ENCODE measurements at regions not wholly inside any gene's neighbourhood (a gene's known extent, or its start where the extent isn't known, plus 50 kb on each side); places are given as distances from the start of the nearest gene placed in this dataset.
A peak's percentile ranks its signal among the peaks of the same experiment; 100 is the strongest.
"Not testable (repeated sequence)": the region's sequence is repeated elsewhere in the genome, so short reads cannot be mapped to it uniquely, and the experiment has no call there.

DNA sequence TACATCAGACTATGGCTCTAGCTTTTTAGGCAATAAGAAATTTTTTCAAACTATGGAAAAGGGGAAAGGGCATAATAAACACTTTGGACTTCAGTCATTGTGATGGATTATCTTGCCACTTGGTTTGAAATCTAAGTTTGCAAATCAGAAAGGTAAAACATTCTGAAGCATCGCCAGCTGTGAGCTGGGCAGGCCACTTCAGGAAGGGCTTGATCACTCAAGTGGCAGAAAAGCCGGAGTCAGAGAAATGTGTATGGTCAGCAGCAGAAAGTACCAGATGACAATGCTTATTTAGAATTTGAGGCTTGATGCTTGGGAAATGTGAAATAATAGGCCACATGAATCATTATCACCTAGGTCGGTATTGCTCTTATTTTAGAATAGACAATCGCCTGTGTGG is 79.7 kb downstream of the ZNF648 start:
- DNase-seq (ENCODE audit: low read depth in 1 of 2, low spot score in 2 of 2), result no peak
- H3K27me3 ChIP-seq (replicated peaks), result 0 out of 2 replicates have a peak, but pooled peaks cover 4% of the 10 kb centered on the region

DNA sequence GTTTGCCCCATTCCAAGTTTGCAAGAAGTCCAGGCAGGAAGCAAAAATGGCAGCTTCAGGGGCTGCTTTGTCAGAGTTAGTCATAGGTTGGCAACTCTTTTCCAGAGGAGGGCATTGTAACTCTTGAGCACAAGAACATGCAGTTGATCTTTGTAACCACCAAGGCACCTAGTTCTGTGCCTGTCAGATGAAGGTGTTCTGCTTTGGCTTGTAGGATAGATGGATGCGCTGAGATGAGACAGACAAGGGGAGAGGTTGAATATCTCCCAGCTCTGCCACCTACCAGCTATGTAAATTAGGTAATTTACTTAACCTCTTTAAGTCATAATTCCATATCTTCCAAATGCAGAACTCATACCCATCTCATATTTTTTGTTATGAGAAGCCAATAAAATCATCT is 89.3 kb downstream of the ZNF648 start:
- no peaks in the 10 kb centered on the region for H3K4me1 ChIP-seq (replicated peaks)
- H3K36me3 ChIP-seq, result no peaks in the 10 kb centered on the region
- H3K4me3 ChIP-seq, result no peak overlapping the region
- H3K27ac ChIP-seq, result no peak overlapping the region
- no peak for DNase-seq (ENCODE audit: low read depth in 1 of 2, low spot score in 2 of 2)
- no peaks in the 10 kb centered on the region for H3K27me3 ChIP-seq (replicated peaks)
- H3K9me3 ChIP-seq (replicated peaks), result no peaks in the 10 kb centered on the region

More for the DNA sequence above, 79.7 kb downstream of the ZNF648 start:
- H3K4me1 ChIP-seq (replicated peaks), result no peaks in the 10 kb centered on the region
- H3K4me3 ChIP-seq, result no peak overlapping the region
- H3K27ac ChIP-seq, result no peak overlapping the region
- H3K9me3 ChIP-seq (replicated peaks), result no peaks in the 10 kb centered on the region
- no peaks in the 10 kb centered on the region for H3K36me3 ChIP-seq

DNA sequence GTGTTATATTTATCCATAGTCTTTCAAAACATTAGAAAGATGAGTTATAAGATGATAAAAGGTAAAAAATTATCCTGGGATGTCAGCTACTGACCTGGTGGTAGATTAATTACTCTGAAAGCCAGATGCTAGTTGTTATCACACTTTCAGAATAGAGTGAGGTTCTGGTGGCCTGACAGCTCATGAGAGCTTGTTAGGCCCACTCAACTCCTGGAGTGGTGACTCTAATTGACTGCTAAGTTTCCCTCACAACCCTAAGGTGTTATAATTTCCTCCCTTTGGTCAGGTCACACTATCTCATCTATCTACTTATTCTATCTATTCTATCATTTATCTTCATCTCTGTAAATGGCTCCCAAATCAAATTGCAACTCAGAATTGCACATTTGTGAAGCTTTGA is 90.1 kb downstream of the ZNF648 start:
- no peak overlapping the region for H3K27ac ChIP-seq
- no peaks in the 10 kb centered on the region for H3K36me3 ChIP-seq
- H3K9me3 ChIP-seq (replicated peaks), result no peaks in the 10 kb centered on the region
- no peaks in the 10 kb centered on the region for H3K27me3 ChIP-seq (replicated peaks)
- H3K4me1 ChIP-seq (replicated peaks), result no peaks in the 10 kb centered on the region
- H3K4me3 ChIP-seq, result no peak overlapping the region
- no peak for DNase-seq (ENCODE audit: low read depth in 1 of 2, low spot score in 2 of 2)

DNA sequence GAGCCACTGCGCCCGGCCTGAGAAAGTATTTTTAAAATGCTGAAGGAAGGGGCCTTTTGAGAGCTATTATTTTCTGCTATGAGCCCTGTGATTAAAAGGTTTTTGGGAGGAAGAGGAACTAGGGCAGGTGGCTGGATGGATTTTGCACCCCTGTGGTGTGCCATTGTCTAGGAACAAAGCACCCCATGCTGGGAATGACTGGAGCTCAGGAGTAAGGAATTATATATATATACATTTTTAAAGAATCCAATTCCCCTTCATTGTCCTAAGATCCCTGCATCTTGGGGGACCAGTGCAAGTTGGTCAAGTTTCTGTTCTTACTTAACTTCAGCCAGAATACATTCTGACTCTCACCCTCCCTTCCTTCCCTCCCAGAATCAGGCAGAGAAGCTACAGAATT is 91.6 kb downstream of the ZNF648 start:
- H3K4me1 ChIP-seq (replicated peaks), result no peaks in the 10 kb centered on the region
- H3K36me3 ChIP-seq, result no peaks in the 10 kb centered on the region
- no peak overlapping the region for H3K27ac ChIP-seq
- no peaks in the 10 kb centered on the region for H3K9me3 ChIP-seq (replicated peaks)
- H3K27me3 ChIP-seq (replicated peaks), result no peaks in the 10 kb centered on the region
- no peak for DNase-seq (ENCODE audit: low read depth in 1 of 2, low spot score in 2 of 2)
- H3K4me3 ChIP-seq, result no peak overlapping the region

DNA sequence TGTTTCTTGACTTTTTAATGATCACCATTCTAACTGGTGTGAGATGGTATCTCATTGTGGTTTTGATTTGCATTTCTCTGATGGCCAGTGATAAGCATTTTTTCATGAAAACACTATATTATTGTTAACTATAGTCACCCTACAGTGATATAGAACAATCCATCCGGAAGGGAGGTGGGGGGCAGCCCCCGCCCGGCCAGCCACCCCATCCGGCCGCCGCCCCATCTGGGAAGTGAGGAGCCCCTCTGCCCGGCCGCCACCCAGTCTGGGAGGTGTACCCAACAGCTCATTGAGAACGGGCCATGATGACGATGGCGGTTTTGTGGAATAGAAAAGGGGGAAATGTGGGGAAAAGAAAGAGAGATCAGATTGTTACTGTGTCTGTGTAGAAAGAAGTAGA is 106.8 kb downstream of the ZNF648 start:
- not testable (repeated sequence) for DNase-seq (ENCODE audit: low read depth in 1 of 2, low spot score in 2 of 2); H3K9me3 ChIP-seq (replicated peaks); H3K4me3 ChIP-seq; H3K27me3 ChIP-seq (replicated peaks); H3K36me3 ChIP-seq; H3K27ac ChIP-seq; H3K4me1 ChIP-seq (replicated peaks)

DNA sequence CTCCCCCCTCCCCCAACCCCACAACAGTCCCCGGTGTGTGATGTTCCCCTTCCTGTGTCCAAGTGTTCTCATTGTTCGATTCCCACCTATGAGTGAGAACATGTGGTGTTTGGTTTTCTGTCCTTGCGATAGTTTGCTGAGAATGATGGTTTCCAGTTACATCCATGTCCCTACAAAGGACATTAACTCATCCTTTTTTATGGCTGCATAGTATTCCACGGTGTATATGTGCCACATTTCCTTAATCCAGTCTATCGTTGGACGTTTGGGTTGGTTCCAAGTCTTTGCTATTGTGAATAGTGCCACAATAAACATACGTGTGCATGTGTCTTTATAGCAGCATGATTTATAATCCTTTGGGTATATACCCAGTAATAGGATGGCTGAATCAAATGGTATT is 107.3 kb downstream of the ZNF648 start:
- H3K36me3 ChIP-seq; H3K9me3 ChIP-seq (replicated peaks); H3K4me3 ChIP-seq; H3K27ac ChIP-seq; H3K27me3 ChIP-seq (replicated peaks); H3K4me1 ChIP-seq (replicated peaks); DNase-seq (ENCODE audit: low read depth in 1 of 2, low spot score in 2 of 2): not testable (repeated sequence)

DNA sequence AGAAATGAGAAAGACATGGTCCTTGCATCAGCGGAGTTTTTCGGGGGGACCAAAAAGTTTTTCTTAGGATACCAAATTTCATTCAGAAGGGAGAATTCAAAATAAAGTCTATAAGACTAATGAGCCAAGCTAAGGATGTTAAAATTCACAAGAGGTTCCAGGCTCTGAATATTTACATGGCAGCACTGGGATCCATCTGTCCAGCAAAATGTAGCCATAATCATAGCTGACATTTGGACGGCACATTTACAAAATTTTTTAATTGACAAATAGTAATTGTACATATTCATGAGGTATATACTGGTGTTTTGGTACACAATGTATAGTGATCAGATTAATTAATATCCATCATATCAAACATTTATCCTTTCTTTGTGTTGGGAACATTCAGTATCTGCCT is 107.9 kb downstream of the ZNF648 start:
- no peaks in the 10 kb centered on the region for H3K4me1 ChIP-seq (replicated peaks)

DNA sequence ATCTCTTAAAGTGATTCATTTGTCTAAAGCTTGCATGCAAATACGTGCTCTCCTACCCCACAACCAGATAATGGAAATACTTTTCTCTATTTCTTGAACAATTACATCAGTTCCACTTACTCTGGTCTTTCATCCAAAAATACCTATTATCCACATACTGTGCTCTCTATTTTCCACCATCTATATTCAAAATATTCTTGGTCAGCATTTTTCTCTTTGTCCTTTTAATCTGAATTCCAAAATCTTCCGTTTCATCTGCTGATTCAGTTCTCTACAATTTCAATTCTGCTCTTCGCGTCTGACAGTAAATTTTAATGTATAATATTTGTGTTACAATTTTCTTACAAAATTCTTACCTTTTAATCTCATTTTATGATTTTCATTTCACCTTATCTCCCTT is 110.3 kb downstream of the ZNF648 start:
- Histone ChIP-seq H3K27ac (no peak overlapping the region), H3K4me3 (no peak overlapping the region), H3K9me3 (replicated peaks) (peaks cover 5% of the 10 kb centered on the region; the same call in 1 of the 2 replicates), H3K27me3 (replicated peaks) (no peaks in the 10 kb centered on the region), H3K36me3 (no peaks in the 10 kb centered on the region), H3K4me1 (replicated peaks) (no peaks in the 10 kb centered on the region)
- no peak for DNase-seq (ENCODE audit: low read depth in 1 of 2, low spot score in 2 of 2)

More for the DNA sequence above, 107.9 kb downstream of the ZNF648 start:
- no peak for DNase-seq (ENCODE audit: low read depth in 1 of 2, low spot score in 2 of 2)
- Histone ChIP-seq H3K27ac (no peak overlapping the region), H3K27me3 (replicated peaks) (no peaks in the 10 kb centered on the region), H3K9me3 (replicated peaks) (peaks cover 5% of the 10 kb centered on the region; the same call in 1 of the 2 replicates), H3K36me3 (no peaks in the 10 kb centered on the region), H3K4me3 (no peak overlapping the region)

DNA sequence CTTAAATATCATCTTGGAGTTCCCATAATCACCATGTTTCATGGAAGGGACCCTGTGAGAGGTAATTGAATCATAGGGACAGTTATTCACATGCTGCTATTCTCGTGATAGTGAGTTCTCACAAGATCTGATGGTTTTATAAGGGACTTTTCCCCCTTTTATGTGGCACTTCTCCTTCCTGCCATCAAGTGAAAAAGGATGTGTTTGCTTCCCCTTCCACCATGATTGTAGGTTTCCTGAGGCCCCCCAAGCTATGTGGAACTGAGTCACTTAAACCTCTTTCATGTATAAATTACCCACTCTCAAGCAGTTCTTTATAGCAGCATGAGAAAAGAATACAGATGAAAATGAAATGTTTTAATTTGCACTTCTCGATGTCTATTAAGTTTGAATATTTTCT is 112.0 kb downstream of the ZNF648 start:
- no peak for DNase-seq (ENCODE audit: low read depth in 1 of 2, low spot score in 2 of 2)
- Histone ChIP-seq H3K27me3 (replicated peaks) (no peaks in the 10 kb centered on the region), H3K4me1 (replicated peaks) (no peaks in the 10 kb centered on the region), H3K4me3 (no peak overlapping the region), H3K9me3 (replicated peaks) (no peaks in the 10 kb centered on the region), H3K27ac (no peak overlapping the region), H3K36me3 (no peaks in the 10 kb centered on the region)

DNA sequence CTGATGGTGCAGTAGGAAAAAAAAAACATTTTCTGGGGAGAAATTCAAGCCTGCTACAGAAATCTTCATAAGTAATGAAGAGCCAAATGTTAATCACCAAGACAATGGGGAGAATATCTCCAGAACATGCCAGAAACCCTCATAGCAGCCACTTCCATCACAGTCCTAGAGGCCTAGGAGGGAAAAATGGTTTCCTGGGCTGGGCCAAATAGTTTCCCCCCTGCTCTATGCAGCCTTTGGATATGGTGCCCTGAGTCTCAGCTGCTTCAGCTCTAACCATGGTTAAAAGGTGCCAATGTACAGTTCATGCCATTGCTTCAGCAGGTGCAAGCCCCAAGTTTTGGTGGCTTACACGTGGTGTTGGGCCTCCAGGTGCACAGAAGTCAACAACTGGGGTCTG is 113.1 kb downstream of the ZNF648 start:
- no peaks in the 10 kb centered on the region for H3K4me1 ChIP-seq (replicated peaks)
- no peak overlapping the region for H3K4me3 ChIP-seq
- H3K27ac ChIP-seq, result no peak overlapping the region
- no peak for DNase-seq (ENCODE audit: low read depth in 1 of 2, low spot score in 2 of 2)
- no peaks in the 10 kb centered on the region for H3K27me3 ChIP-seq (replicated peaks)
- no peaks in the 10 kb centered on the region for H3K9me3 ChIP-seq (replicated peaks)
- no peaks in the 10 kb centered on the region for H3K36me3 ChIP-seq

DNA sequence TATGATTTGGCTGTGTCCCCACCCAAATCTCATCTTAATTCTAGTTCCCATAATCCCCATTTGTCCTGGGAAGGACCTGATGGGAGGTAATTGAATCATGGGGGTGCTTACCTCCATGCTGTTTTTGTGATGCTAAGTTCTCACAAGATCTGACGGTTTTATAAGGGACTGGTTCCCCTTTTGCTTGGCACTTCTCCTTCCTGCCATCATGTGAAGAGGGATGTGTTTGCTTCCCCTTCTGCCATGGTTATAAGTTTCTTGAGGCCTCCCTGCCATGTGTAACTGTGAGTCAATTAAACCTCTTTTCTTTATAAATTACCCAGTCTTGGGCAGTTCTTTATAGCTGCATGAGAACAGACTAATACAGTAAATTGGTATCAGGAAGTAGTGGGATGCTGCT is 114.1 kb downstream of the ZNF648 start:
- Histone ChIP-seq H3K4me1 (replicated peaks) (no peaks in the 10 kb centered on the region), H3K27me3 (replicated peaks) (no peaks in the 10 kb centered on the region), H3K4me3 (no peak overlapping the region), H3K36me3 (no peaks in the 10 kb centered on the region), H3K9me3 (replicated peaks) (no peaks in the 10 kb centered on the region), H3K27ac (no peak overlapping the region)
- DNase-seq (ENCODE audit: low read depth in 1 of 2, low spot score in 2 of 2), result no peak

DNA sequence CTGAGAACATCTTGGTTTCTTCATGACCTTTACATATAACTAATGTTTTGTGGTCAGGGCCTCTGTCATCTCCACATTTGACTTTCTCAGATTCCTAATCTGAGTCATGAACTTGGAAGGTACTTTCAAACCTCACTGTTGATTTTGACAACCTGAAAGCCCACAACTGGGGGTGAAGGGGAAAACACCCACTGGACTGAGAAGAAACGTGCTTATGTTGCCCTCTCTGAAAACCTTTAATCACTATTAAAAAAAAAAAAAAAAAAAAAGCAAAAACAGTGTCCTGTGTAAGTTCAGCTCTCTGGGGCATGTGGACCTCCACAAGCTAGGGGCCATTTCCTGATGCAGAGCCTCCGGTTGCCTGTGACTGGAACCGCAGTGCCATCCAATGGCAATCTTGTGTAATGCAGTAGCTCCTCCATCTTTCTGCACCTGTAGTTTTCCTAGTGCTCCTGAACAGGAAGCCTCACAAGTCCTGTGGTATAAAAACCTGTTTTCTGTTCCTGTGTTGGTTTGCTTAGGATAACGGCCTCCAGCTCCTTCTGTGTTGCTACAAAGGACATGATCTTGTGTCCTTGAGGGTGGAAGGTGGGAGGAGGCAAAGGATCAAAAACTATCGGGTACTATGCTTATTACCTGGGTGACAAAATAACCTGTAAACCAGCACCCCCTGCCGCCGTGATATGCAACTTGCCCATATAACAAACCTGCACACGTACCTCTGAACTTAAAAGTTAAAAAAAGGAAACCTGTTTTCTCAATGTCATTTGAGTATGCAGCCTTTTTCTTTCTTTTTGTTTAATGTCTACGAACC is 124.5 kb downstream of the ZNF648 start:
- H3K4me3 ChIP-seq, result no peak overlapping the region
- H3K36me3 ChIP-seq, result no peaks in the 10 kb centered on the region
- H3K27me3 ChIP-seq (replicated peaks), result no peaks in the 10 kb centered on the region
- H3K27ac ChIP-seq, result no peak overlapping the region
- no peaks in the 10 kb centered on the region for H3K9me3 ChIP-seq (replicated peaks)
- no peaks in the 10 kb centered on the region for H3K4me1 ChIP-seq (replicated peaks)
- peak in 1 of 2 experiments; percentile 42 for DNase-seq (ENCODE audit: low read depth in 1 of 2, low spot score in 2 of 2)

DNA sequence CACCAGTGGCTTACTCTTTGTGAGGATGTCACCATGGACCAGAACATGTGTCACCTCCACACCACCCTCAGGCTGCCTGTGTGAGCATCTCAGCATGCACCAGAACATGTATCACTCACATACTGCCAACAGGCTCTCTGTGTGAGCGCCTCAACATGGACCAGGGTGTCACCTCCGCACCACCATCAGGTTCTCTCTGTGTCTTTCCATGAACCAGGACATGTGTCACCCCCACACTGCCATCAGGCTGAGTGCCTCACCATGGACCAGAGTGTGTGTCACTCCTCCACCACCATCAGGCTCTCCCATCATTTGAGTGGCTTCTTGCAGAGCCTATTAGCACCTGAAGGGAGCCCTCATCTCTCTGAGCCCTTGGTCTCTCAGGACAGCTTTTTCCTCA is 125.2 kb downstream of the ZNF648 start:
- no peak for DNase-seq (ENCODE audit: low read depth in 1 of 2, low spot score in 2 of 2)
- Histone ChIP-seq H3K4me1 (replicated peaks) (no peaks in the 10 kb centered on the region), H3K9me3 (replicated peaks) (no peaks in the 10 kb centered on the region), H3K36me3 (no peaks in the 10 kb centered on the region), H3K4me3 (no peak overlapping the region), H3K27me3 (replicated peaks) (no peaks in the 10 kb centered on the region), H3K27ac (no peak overlapping the region)

DNA sequence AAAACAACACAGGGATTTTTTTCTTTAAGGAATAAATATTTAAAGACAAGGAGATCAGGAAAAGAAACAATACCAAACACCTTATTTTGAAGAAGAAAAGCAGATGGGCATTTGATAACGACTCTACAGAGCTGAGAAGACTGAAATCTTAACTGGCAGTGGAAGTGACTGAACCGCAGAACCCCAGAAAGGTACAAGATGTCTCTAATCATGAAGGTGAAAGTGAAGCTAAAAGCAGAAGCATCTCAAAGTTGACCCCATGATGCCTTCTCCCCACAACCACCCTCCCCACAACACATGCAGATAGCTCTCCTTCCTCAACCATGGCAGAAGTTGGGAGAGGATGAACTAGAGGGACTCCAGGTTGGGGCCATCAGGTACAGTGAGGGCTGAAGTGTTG is 129.6 kb downstream of the ZNF648 start:
- DNase-seq (ENCODE audit: low read depth in 1 of 2, low spot score in 2 of 2), result no peak
- Histone ChIP-seq H3K4me1 (replicated peaks) (no peaks in the 10 kb centered on the region), H3K27ac (no peak overlapping the region), H3K27me3 (replicated peaks) (no peaks in the 10 kb centered on the region), H3K4me3 (no peak overlapping the region), H3K9me3 (replicated peaks) (no peaks in the 10 kb centered on the region), H3K36me3 (no peaks in the 10 kb centered on the region)

DNA sequence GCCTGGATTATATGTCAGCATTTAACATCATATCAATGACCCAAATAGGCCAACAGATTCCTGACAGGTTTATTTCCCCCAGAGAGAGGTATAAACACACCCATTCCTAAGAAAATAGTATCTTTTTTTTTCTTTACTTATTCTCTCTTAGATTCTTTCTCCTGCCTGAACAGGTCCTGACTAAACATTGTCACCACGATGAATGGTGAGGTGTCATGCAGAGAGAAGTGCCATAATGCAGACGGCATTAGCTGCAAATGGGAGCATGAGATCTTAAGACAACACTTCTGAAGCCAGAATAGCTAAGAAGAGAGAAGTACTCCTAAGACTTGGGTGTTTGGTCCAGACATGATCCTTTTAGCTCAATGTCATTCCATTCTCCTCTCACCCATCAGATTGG is 131.3 kb downstream of the ZNF648 start:
- Histone ChIP-seq H3K27me3 (replicated peaks) (no peaks in the 10 kb centered on the region), H3K27ac (no peak overlapping the region), H3K36me3 (no peaks in the 10 kb centered on the region), H3K4me3 (no peak overlapping the region), H3K4me1 (replicated peaks) (no peaks in the 10 kb centered on the region), H3K9me3 (replicated peaks) (no peaks in the 10 kb centered on the region)
- DNase-seq (ENCODE audit: low read depth in 1 of 2, low spot score in 2 of 2), result no peak

All from SJSA1 (cell line).